ENCODE measurements at regions not wholly inside any gene's neighbourhood (a gene's known extent, or its start where the extent isn't known, plus 50 kb on each side); places are given as distances from the start of the nearest gene placed in this dataset.

GRCh38 chr10:31698181-31698830 lies 230.3 kb downstream of the ARHGAP12 start:
- no peak for TF ChIP-seq CTCF (IDR thresholded peaks at IDR 0.05; ENCODE audit: low read length)
- TF ChIP-seq EZH2 (IDR thresholded peaks at IDR 0.05; ENCODE audit: borderline replicate concordance, low read length): no peak

Data from OCI-LY1 (cell line).